ENCODE measurements at regions not wholly inside any gene's neighbourhood (a gene's known extent, or its start where the extent isn't known, plus 50 kb on each side); places are given as distances from the start of the nearest gene placed in this dataset.

GRCh38 chr15:95087253-95087609, 855.9 kb downstream of the MCTP2 start:
- H3K4me3 ChIP-seq (ENCODE audit: low read length), result no peak overlapping the region
- no peak for DNase-seq (ENCODE audit: low read depth)
- no peak for TF ChIP-seq CTCF (conservative IDR thresholded peaks at IDR 0.05; ENCODE audit: low read depth, low read length)

GRCh38 chr15:95091444-95091843, 860.1 kb downstream of the MCTP2 start:
- DNase-seq (ENCODE audit: low read depth), result no peak
- no peak overlapping the region for H3K4me3 ChIP-seq (ENCODE audit: low read length)
- no peak for TF ChIP-seq CTCF (conservative IDR thresholded peaks at IDR 0.05; ENCODE audit: low read depth, low read length)

- TF ChIP-seq CTCF (conservative IDR thresholded peaks at IDR 0.05; ENCODE audit: low read depth, low read length), result no peak
- no peak overlapping the region for H3K4me3 ChIP-seq (ENCODE audit: low read length)
Measured at GRCh38 chr15:95095250-95095649, 863.9 kb downstream of the MCTP2 start.

GRCh38 chr15:95096651-95097050, 865.3 kb downstream of the MCTP2 start:
- no peak for DNase-seq (ENCODE audit: low read depth)
- TF ChIP-seq CTCF (conservative IDR thresholded peaks at IDR 0.05; ENCODE audit: low read depth, low read length), result no peak

More at GRCh38 chr15:95095250-95095649, 863.9 kb downstream of the MCTP2 start:
- no peak for DNase-seq (ENCODE audit: low read depth)

GRCh38 chr15:95097361-95097760, 866.0 kb downstream of the MCTP2 start:
- no peak for TF ChIP-seq CTCF (conservative IDR thresholded peaks at IDR 0.05; ENCODE audit: low read depth, low read length)
- no peak overlapping the region for H3K4me3 ChIP-seq (ENCODE audit: low read length)
- no peak for DNase-seq (ENCODE audit: low read depth)

More at GRCh38 chr15:95096651-95097050, 865.3 kb downstream of the MCTP2 start:
- H3K4me3 ChIP-seq (ENCODE audit: low read length), result no peak overlapping the region

- no peak for TF ChIP-seq CTCF (conservative IDR thresholded peaks at IDR 0.05; ENCODE audit: low read depth, low read length)
- peak; percentile 63 for DNase-seq (ENCODE audit: low read depth)
- H3K4me3 ChIP-seq (ENCODE audit: low read length), result no peak overlapping the region
Measured at GRCh38 chr15:95105229-95105628, 873.9 kb downstream of the MCTP2 start.

- DNase-seq (ENCODE audit: low read depth), result no peak
- TF ChIP-seq CTCF (conservative IDR thresholded peaks at IDR 0.05; ENCODE audit: low read depth, low read length), result no peak
Measured at GRCh38 chr15:95106801-95107200, 875.4 kb downstream of the MCTP2 start.

More at GRCh38 chr15:95106801-95107200, 875.4 kb downstream of the MCTP2 start:
- H3K4me3 ChIP-seq (ENCODE audit: low read length), result no peak overlapping the region
